ENCODE measurements at regions not wholly inside any gene's neighbourhood (a gene's known extent, or its start where the extent isn't known, plus 50 kb on each side); places are given as distances from the start of the nearest gene placed in this dataset.

DNA sequence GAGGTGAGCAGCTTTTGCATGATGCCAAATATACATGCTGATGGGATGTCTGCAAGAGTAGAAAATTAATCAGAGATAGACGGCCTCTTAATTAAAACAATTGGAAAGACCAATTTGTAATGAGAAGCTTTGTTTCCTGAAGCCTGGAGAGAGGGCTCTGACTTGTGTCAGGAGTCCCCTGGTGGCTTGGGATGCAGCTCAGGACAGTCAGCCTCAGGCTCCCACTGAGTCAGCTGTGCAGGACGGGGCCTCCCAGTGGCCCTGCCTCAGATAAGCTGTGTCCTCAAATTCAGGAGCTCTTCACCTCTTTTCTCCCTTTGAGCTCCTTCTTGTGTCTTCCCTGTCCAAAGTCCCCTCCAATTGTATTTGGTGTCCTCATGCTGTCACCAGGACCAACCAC lies 438.9 kb upstream of the PODXL start:
- TF ChIP-seq, protein P1, sequence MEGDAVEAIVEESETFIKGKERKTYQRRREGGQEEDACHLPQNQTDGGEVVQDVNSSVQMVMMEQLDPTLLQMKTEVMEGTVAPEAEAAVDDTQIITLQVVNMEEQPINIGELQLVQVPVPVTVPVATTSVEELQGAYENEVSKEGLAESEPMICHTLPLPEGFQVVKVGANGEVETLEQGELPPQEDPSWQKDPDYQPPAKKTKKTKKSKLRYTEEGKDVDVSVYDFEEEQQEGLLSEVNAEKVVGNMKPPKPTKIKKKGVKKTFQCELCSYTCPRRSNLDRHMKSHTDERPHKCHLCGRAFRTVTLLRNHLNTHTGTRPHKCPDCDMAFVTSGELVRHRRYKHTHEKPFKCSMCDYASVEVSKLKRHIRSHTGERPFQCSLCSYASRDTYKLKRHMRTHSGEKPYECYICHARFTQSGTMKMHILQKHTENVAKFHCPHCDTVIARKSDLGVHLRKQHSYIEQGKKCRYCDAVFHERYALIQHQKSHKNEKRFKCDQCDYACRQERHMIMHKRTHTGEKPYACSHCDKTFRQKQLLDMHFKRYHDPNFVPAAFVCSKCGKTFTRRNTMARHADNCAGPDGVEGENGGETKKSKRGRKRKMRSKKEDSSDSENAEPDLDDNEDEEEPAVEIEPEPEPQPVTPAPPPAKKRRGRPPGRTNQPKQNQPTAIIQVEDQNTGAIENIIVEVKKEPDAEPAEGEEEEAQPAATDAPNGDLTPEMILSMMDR (IDR thresholded peaks at IDR 0.05; ENCODE audit: insufficient read depth, low read depth, low read length) = no peak
- no peak for TF ChIP-seq EZH2 (IDR thresholded peaks at IDR 0.05; ENCODE audit: insufficient read depth, low read length)

Measured in astrocyte (in vitro differentiated cells and primary cell).